A204.1 (cell line): ENCODE measurements at regions not wholly inside any gene's neighbourhood (a gene's known extent, or its start where the extent isn't known, plus 50 kb on each side); places are given as distances from the start of the nearest gene placed in this dataset.

Source experiments
- FAIRE-seq: peaks from 2 replicates; lab custom pipeline; 2012; peaks lifted over from hg19 to GRCh38; lab: Jason Lieb, UNC

GRCh38 chr10:78162853-78163252, 129.2 kb downstream of the RPS24 start:
- FAIRE-seq: no peak

- no peak for FAIRE-seq
These were observed 131.0 kb downstream of the RPS24 start for GRCh38 chr10:78164702-78165101.

GRCh38 chr10:78165172-78165571, 131.5 kb downstream of the RPS24 start:
- no peak for FAIRE-seq

GRCh38 chr10:78165617-78166016, 132.0 kb downstream of the RPS24 start:
- FAIRE-seq: no peak

GRCh38 chr10:78166261-78166660, 132.6 kb downstream of the RPS24 start:
- FAIRE-seq: no peak

- no peak for FAIRE-seq
These were observed 135.6 kb downstream of the RPS24 start for GRCh38 chr10:78169214-78169613.

- FAIRE-seq: no peak
These were observed 136.4 kb downstream of the RPS24 start for GRCh38 chr10:78170026-78170475.

GRCh38 chr10:78171633-78172400, 138.2 kb downstream of the RPS24 start:
- no peak for FAIRE-seq

GRCh38 chr10:78173360-78174015, 139.8 kb downstream of the RPS24 start:
- no peak for FAIRE-seq

- no peak for FAIRE-seq
These were observed 141.9 kb downstream of the RPS24 start for GRCh38 chr10:78175444-78176015.

GRCh38 chr10:78176320-78177317, 143.0 kb downstream of the RPS24 start:
- FAIRE-seq: no peak

GRCh38 chr10:78177491-78178185, 144.0 kb downstream of the RPS24 start:
- no peak for FAIRE-seq

GRCh38 chr10:78178397-78178796, 144.7 kb downstream of the RPS24 start:
- no peak for FAIRE-seq

GRCh38 chr10:78178940-78179339, 145.3 kb downstream of the RPS24 start:
- FAIRE-seq: no peak

GRCh38 chr10:78179886-78180705, 146.4 kb downstream of the RPS24 start:
- no peak for FAIRE-seq

GRCh38 chr10:78181381-78182055, 147.9 kb downstream of the RPS24 start:
- FAIRE-seq: no peak

GRCh38 chr10:78182841-78183240, 149.2 kb downstream of the RPS24 start:
- FAIRE-seq: no peak

- no peak for FAIRE-seq
These were observed 151.4 kb downstream of the RPS24 start for GRCh38 chr10:78184851-78185692.

GRCh38 chr10:78185693-78186055, 152.0 kb downstream of the RPS24 start:
- FAIRE-seq: no peak
